Muscle of leg (tissue), 3 donors: ENCODE measurements at regions not wholly inside any gene's neighbourhood (a gene's known extent, or its start where the extent isn't known, plus 50 kb on each side); places are given as distances from the start of the nearest gene placed in this dataset.
"Not testable (repeated sequence)": the region's sequence is repeated elsewhere in the genome, so short reads cannot be mapped to it uniquely, and the experiment has no call there.

ENCODE experiments used
- DNase-seq: peaks from one replicate; pipeline ENCODE4 v3.0.0; 2013
- H3K27ac ChIP-seq: one replicate; pipeline ENCODE4 v1.5.1; 2013; ENCODE audit warnings: mild to moderate bottlenecking, low read length, control low read depth
- H3K27me3 ChIP-seq: one replicate; pipeline ENCODE4 v1.6.1; 2013; ENCODE audit warnings: low read length; ENCODE audit not compliant: control insufficient read depth, insufficient read depth
- H3K36me3 ChIP-seq: one replicate; pipeline ENCODE4 v1.6.1; 2013; ENCODE audit warnings: low read length; ENCODE audit not compliant: control insufficient read depth, insufficient read depth
- H3K4me1 ChIP-seq: one replicate; pipeline ENCODE4 v1.6.1; 2013; ENCODE audit warnings: low read length; ENCODE audit not compliant: control insufficient read depth, insufficient read depth
- H3K4me3 ChIP-seq: one replicate; pipeline ENCODE4 v1.5.1; 2013; ENCODE audit warnings: low read length, control low read depth
- H3K9me3 ChIP-seq: replicated peaks from 2 replicates; pipeline ENCODE4 v1.6.1; 2013; ENCODE audit warnings: low read depth, low read length; ENCODE audit not compliant: control insufficient read depth
- WGBS: methylation state at CpG from one replicate; pipeline ENCODE4 v1.1.5; 2013; ENCODE audit warnings: missing lambda C conversion rate; ENCODE audit not compliant: insufficient coverage; 5-methylcytosine and 5-hydroxymethylcytosine counted together

DNA sequence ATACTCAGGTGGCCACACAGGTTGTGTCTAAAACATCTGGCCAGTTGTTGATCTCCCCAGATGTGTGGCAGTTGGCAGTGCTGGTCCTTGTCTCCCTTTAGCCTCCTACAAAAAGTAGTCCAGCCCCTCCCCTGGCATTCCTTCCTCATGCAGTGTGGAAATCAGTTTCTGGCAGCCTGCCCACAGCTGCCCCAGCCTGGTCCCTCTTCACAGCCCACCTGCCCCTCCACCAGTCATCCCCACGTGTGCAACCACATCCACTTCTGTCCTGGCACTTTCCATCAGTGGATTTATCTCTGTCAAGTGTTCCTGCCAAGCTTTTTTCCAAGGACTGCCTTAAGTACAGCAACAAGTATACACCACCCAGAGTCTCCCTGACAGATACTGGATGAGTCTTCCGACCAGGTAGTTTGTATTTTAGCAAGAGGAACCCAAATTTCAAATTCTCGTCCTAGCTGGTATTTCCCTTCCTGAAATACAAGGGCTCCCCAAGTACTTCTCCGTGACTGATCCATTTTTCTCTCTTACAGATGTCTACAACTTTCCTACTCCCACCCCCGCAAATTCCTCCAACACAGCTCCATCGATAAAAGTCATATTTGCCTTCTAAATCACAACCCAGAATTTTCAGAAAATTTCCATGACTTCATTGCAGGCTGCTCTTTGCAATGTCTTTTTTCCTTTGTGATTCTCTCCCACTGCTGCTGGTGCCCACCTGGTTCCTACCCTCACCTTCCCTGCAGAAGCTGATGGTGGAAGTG is 313.5 kb downstream of the FOXO1 start:
- 39% methylated on average over 5 of the region's 6 CpGs for WGBS

GRCh38 chr13:40355126-40355724 is 311.2 kb downstream of the FOXO1 start:
- peaks cover 26% of the 10 kb centered on the region for H3K4me1 ChIP-seq
- no peaks in the 10 kb centered on the region for H3K36me3 ChIP-seq
- no peak overlapping the region for H3K27ac ChIP-seq
- H3K27me3 ChIP-seq, result no peaks in the 10 kb centered on the region
- H3K4me3 ChIP-seq, result no peak overlapping the region
- 92% methylated on average over 3 of the region's 6 CpGs for WGBS
- DNase-seq, result no peak
- H3K9me3 ChIP-seq, result no peaks in the 10 kb centered on the region

More for the DNA sequence above, 313.5 kb downstream of the FOXO1 start:
- peak; percentile 76 for DNase-seq
- Histone ChIP-seq H3K27ac (no peak overlapping the region), H3K27me3 (no peaks in the 10 kb centered on the region), H3K36me3 (no peaks in the 10 kb centered on the region), H3K4me1 (peaks cover 30% of the 10 kb centered on the region), H3K4me3 (no peak overlapping the region), H3K9me3 (no peaks in the 10 kb centered on the region)

DNA sequence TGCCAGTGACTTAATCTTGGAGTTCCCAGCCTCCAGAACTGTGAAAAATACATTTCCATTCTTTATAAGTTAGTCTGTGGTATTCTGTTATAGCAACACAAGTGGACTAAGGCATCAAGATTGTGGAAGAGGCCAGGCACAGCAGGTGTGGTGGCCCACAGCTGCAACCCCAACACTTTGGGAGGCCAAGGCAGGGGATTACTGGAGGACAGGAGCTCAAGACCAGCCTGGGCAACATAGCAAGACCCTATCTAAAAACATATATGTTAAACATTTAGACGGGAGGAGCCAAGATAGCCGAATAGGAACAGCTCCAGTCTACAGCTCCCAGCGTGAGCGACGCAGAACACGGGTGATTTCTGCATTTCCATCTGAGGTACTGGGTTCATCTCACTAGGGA is 310.4 kb downstream of the FOXO1 start:
- peaks cover 20% of the 10 kb centered on the region for H3K4me1 ChIP-seq
- DNase-seq, result no peak
- no peaks in the 10 kb centered on the region for H3K27me3 ChIP-seq
- H3K36me3 ChIP-seq, result no peaks in the 10 kb centered on the region
- no peak overlapping the region for H3K27ac ChIP-seq
- no peaks in the 10 kb centered on the region for H3K9me3 ChIP-seq
- no peak overlapping the region for H3K4me3 ChIP-seq
- WGBS, result 87% methylated on average over 5 of the region's 6 CpGs

GRCh38 chr13:40356458-40356857 is 310.0 kb downstream of the FOXO1 start:
- not testable (repeated sequence) for H3K27me3 ChIP-seq, H3K36me3 ChIP-seq, H3K4me3 ChIP-seq, DNase-seq, H3K9me3 ChIP-seq, H3K27ac ChIP-seq
- H3K4me1 ChIP-seq, result peaks cover 16% of the 10 kb centered on the region
- WGBS, result 80% methylated on average over 13 of the region's 22 CpGs

- no peaks in the 10 kb centered on the region for H3K4me1 ChIP-seq
- WGBS, result 96% methylated on average over 4 of the region's 5 CpGs
- H3K9me3 ChIP-seq, result no peaks in the 10 kb centered on the region
- no peak overlapping the region for H3K4me3 ChIP-seq
- no peak overlapping the region for H3K27ac ChIP-seq
- no peaks in the 10 kb centered on the region for H3K36me3 ChIP-seq
- DNase-seq, result no peak
- H3K27me3 ChIP-seq, result no peaks in the 10 kb centered on the region
These were observed 303.9 kb downstream of the FOXO1 start for GRCh38 chr13:40362502-40362901.

GRCh38 chr13:40363653-40364052 is 302.8 kb downstream of the FOXO1 start:
- Histone ChIP-seq H3K27ac (no peak overlapping the region), H3K4me3 (no peak overlapping the region), H3K27me3 (no peaks in the 10 kb centered on the region), H3K9me3 (no peaks in the 10 kb centered on the region), H3K4me1 (no peaks in the 10 kb centered on the region), H3K36me3 (no peaks in the 10 kb centered on the region)
- WGBS, result no CpG with 5 or more reads among the region's 1 CpG
- DNase-seq, result no peak

- no peaks in the 10 kb centered on the region for H3K27me3 ChIP-seq
- H3K27ac ChIP-seq, result no peak overlapping the region
- H3K4me1 ChIP-seq, result peaks cover 3% of the 10 kb centered on the region
- no peaks in the 10 kb centered on the region for H3K36me3 ChIP-seq
- H3K4me3 ChIP-seq, result no peak overlapping the region
- 92% methylated on average over 4 of the region's 6 CpGs for WGBS
- no peak for DNase-seq
- no peaks in the 10 kb centered on the region for H3K9me3 ChIP-seq
These were observed 300.3 kb downstream of the FOXO1 start for GRCh38 chr13:40366119-40366518.

DNA sequence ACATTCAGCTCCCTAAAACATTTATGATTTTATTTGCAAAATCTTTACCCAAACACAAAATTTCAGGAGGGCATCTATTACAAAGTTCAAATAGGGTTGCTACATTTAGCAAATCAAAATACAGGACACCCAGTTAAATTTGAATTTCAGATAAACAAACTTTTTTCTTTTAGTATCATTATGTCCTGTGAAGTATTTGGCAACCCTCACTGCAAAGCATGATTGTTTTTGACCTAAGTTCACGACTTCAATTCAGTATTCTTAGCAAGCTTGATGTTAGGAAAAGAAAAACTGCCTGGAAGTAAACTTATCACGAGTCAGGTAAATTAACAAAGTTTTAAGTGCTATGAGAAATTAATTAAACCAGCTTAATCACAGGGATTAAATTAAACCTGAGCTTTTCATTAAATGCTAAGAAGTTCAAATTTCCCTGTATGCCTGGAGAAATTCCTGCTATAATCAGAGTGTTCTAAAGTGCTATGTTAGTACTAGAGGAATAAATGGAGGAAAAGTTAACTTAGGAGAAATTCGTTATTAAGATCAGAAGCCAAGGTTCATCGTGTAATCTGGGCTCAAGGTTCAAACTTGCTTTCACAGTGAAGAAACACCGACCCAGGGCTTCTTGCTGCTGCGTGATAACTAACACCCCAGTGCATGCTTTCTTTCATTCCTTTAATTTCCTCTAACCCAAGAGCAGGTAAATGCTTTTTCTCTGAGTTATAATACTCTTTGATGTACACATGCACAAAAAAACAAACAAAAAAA is 298.1 kb downstream of the FOXO1 start:
- WGBS, result no CpG with 5 or more reads among the region's 6 CpGs
- no peak overlapping the region for H3K4me3 ChIP-seq
- no peak overlapping the region for H3K27ac ChIP-seq
- H3K9me3 ChIP-seq, result no peaks in the 10 kb centered on the region
- H3K27me3 ChIP-seq, result no peaks in the 10 kb centered on the region
- no peaks in the 10 kb centered on the region for H3K36me3 ChIP-seq
- no peak for DNase-seq
- H3K4me1 ChIP-seq, result peaks cover 20% of the 10 kb centered on the region

- WGBS, result 46% methylated on average over 3 of the region's 4 CpGs
- DNase-seq, result no peak
- Histone ChIP-seq H3K27me3 (no peaks in the 10 kb centered on the region), H3K9me3 (no peaks in the 10 kb centered on the region), H3K4me1 (peaks cover 31% of the 10 kb centered on the region), H3K27ac (no peak overlapping the region), H3K4me3 (no peak overlapping the region), H3K36me3 (no peaks in the 10 kb centered on the region)
These were observed 295.8 kb downstream of the FOXO1 start for GRCh38 chr13:40370661-40371060.

DNA sequence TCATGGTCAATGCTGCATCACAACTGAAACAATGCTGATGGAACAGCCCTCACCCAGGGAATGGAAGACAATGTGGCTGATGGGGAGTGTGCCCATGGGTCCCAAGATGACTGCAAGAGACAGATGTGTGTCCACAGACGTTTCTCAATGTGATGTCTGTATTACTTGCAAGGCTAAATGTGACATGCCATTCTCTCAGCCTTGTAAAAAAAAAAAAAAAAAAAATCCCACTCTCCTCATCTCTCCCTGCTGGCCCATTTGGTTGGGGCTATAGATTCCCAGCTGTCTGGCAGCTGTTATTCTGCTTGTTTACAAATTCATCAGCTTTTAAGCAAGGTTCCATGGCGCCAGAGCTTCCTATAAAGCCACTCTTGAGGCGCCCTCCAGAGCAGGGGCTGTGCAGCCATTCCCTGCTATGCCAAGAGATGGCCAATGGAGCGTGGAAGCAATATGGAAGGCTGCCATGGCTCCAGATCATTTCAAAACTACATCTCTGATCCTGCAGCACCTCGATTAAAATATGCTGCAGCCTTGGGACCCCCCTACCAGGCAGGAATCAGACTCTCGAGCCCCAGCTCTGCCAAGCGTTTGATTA is 294.8 kb downstream of the FOXO1 start:
- Histone ChIP-seq H3K27ac (peak overlapping the region; percentile 13), H3K4me1 (peaks cover 39% of the 10 kb centered on the region), H3K27me3 (no peaks in the 10 kb centered on the region), H3K4me3 (no peak overlapping the region), H3K9me3 (no peaks in the 10 kb centered on the region), H3K36me3 (no peaks in the 10 kb centered on the region)
- 62% methylated on average over 4 of the region's 7 CpGs for WGBS
- DNase-seq, result peak; percentile 85
